GM23338 (cell line): ENCODE measurements at regions not wholly inside any gene's neighbourhood (a gene's known extent, or its start where the extent isn't known, plus 50 kb on each side); places are given as distances from the start of the nearest gene placed in this dataset.

Source experiments
- ATAC-seq: fragments of 200-7000 bp; cut with Tn5 transposase; 3 replicates; pipeline ENCODE4 v1.9.1; 2020
- DNase-seq: peaks from one replicate; pipeline ENCODE4 v3.0.0-alpha.2; 2015; ENCODE audit warnings: low spot score
- H2AFZ ChIP-seq: fragments of 200-600 bp; sonication (generic); 2 replicates; pipeline ENCODE4 v1.8.0; 2016; ENCODE audit warnings: antibody characterized with exemption, mild to moderate bottlenecking, moderate library complexity
- H3F3A ChIP-seq: fragments of 200-600 bp; sonication (generic); replicated peaks from 2 replicates; pipeline ENCODE4 v1.8.0; 2017; ENCODE audit warnings: antibody characterized with exemption, mixed run types, low read depth
- H3K27ac ChIP-seq: fragments of 200-600 bp; sonication (generic); 2 replicates; pipeline ENCODE4 v1.6.1; 2016; ENCODE audit warnings: low read depth
- H3K27me3 ChIP-seq: fragments of 200-600 bp; sonication (generic); 2 replicates; pipeline ENCODE4 v1.8.0; 2016; ENCODE audit warnings: mild to moderate bottlenecking, mixed run types, moderate library complexity; ENCODE audit not compliant: insufficient read depth
- H3K36me3 ChIP-seq: fragments of 200-600 bp; sonication (generic); 2 replicates; pipeline ENCODE4 v1.8.0; 2016; ENCODE audit warnings: mild to moderate bottlenecking; ENCODE audit not compliant: insufficient read depth
- H3K4me1 ChIP-seq: fragments of 200-600 bp; sonication (generic); 2 replicates; pipeline ENCODE4 v1.8.0; 2016; ENCODE audit warnings: mild to moderate bottlenecking, moderate library complexity; ENCODE audit not compliant: insufficient read depth
- H3K4me2 ChIP-seq: fragments of 200-600 bp; sonication (generic); 2 replicates; pipeline ENCODE4 v1.7.1; 2017; ENCODE audit warnings: mixed run types
- H3K4me3 ChIP-seq: fragments of 200-600 bp; sonication (generic); 2 replicates; pipeline ENCODE4 v1.6.1; 2016; ENCODE audit warnings: mixed run types
- H3K79me2 ChIP-seq: fragments of 200-600 bp; sonication (generic); replicated peaks from 2 replicates; pipeline ENCODE4 v1.8.0; 2017; ENCODE audit warnings: mild to moderate bottlenecking; ENCODE audit not compliant: insufficient read depth
- H3K9me2 ChIP-seq: fragments of 200-600 bp; sonication (generic); 2 replicates; pipeline ENCODE4 v1.8.0; 2017; ENCODE audit not compliant: insufficient read depth
- H4K20me1 ChIP-seq: fragments of 200-600 bp; sonication (generic); replicated peaks from 2 replicates; pipeline ENCODE4 v1.8.0; 2017; ENCODE audit warnings: mild to moderate bottlenecking; ENCODE audit not compliant: insufficient read depth
- H3K27ac Mint-ChIP-seq: 2 replicates; pipeline ENCODE4 v1.8.0; 2020; ENCODE audit warnings: inconsistent platforms, mild to moderate bottlenecking, moderate library complexity, mixed read lengths
- H3K27me3 Mint-ChIP-seq: 3 replicates; pipeline ENCODE4 v1.8.0; 2022; ENCODE audit warnings: low read depth, mild to moderate bottlenecking, moderate library complexity, mixed read lengths, inconsistent platforms; ENCODE audit not compliant: insufficient read depth, poor library complexity
- H3K36me3 Mint-ChIP-seq: 3 replicates; pipeline ENCODE4 v1.8.0; 2021; ENCODE audit warnings: low read depth, mild to moderate bottlenecking, inconsistent platforms, moderate library complexity, mixed read lengths
- H3K4me1 Mint-ChIP-seq: 3 replicates; pipeline ENCODE4 v1.8.0; 2020; ENCODE audit warnings: mild to moderate bottlenecking, inconsistent platforms, mixed read lengths
- H3K4me3 Mint-ChIP-seq: 3 replicates; pipeline ENCODE4 v1.8.0; 2021; ENCODE audit warnings: moderate library complexity, mild to moderate bottlenecking, inconsistent platforms, mixed read lengths
- H3K9me3 Mint-ChIP-seq: 3 replicates; pipeline ENCODE4 v1.8.0; 2020; ENCODE audit warnings: moderate library complexity, mild to moderate bottlenecking, inconsistent platforms, mixed read lengths
- CREB1 ChIP-seq: fragments of 250-450 bp; sonication (Bioruptor Pico); IDR thresholded peaks from 2 replicates; pipeline ENCODE4 v1.5.0; 2020; ENCODE audit warnings: low read depth, mild to moderate bottlenecking, moderate library complexity
- CTCF ChIP-seq, 2 experiments: fragments of 200-600 bp in 1 of 2; sonication (generic) in 1 of 2; conservative IDR thresholded peaks; 2 replicates each; pipeline versions ENCODE4 v1.5.1 to v1.6.1; 2016 to 2017; ENCODE audit warnings: antibody characterized with exemption in 2 of 2, low read depth in 2 of 2, mild to moderate bottlenecking in 2 of 2, moderate library complexity in 1 of 2
- ETS1 ChIP-seq: IDR thresholded peaks from 2 replicates; pipeline ENCODE4 v1.6.1; 2016; ENCODE audit warnings: antibody characterized with exemption
- EZH2 ChIP-seq: fragments of 200-600 bp; sonication (generic); IDR thresholded peaks from one replicate; pipeline ENCODE4 v1.8.0; 2017; ENCODE audit warnings: antibody characterized with exemption, mild to moderate bottlenecking, low read depth; ENCODE audit not compliant: unreplicated experiment
- EZH2phosphoT487 ChIP-seq: fragments of 200-600 bp; sonication (generic); IDR thresholded peaks from one replicate; pipeline ENCODE4 v1.8.1; 2018; ENCODE audit warnings: antibody characterized with exemption; ENCODE audit not compliant: unreplicated experiment
- JUNB ChIP-seq: IDR thresholded peaks from one replicate; pipeline ENCODE4 v1.6.1; 2016; ENCODE audit warnings: antibody characterized with exemption; ENCODE audit not compliant: unreplicated experiment
- NANOG ChIP-seq: IDR thresholded peaks from 2 replicates; pipeline ENCODE4 v1.6.1; 2016; ENCODE audit warnings: antibody characterized with exemption, borderline replicate concordance
- POLR2AphosphoS5 ChIP-seq: IDR thresholded peaks from 2 replicates; pipeline ENCODE4 v1.6.1; 2016; ENCODE audit warnings: antibody characterized with exemption, low read depth
- REST ChIP-seq: IDR thresholded peaks from one replicate; pipeline ENCODE4 v1.6.1; 2018; ENCODE audit warnings: antibody characterized with exemption; ENCODE audit not compliant: unreplicated experiment
- STAT1 ChIP-seq: IDR thresholded peaks from one replicate; pipeline ENCODE4 v1.6.1; 2016; ENCODE audit warnings: antibody characterized with exemption; ENCODE audit not compliant: unreplicated experiment
- ZNF114 ChIP-seq: fragments of 250-450 bp; sonication (Bioruptor Pico); IDR thresholded peaks from 2 replicates; pipeline ENCODE4 v1.5.0; 2020; ENCODE audit warnings: mild to moderate bottlenecking, moderate library complexity
- ZNF331 ChIP-seq: fragments of 250-450 bp; sonication (Bioruptor Pico); IDR thresholded peaks from 2 replicates; pipeline ENCODE4 v1.5.0; 2020; ENCODE audit warnings: low read depth, mild to moderate bottlenecking, moderate library complexity
- ZNF462 ChIP-seq: fragments of 250-450 bp; sonication (Bioruptor Pico); IDR thresholded peaks from 2 replicates; pipeline ENCODE4 v1.5.0; 2020; ENCODE audit warnings: mild to moderate bottlenecking, moderate library complexity

- no peak overlapping the region for H3K4me3 Mint-ChIP-seq
- Histone ChIP-seq H3K36me3 (no peaks in the 10 kb centered on the region), H3K9me2 (no peaks in the 10 kb centered on the region), H3K79me2 (no peaks in the 10 kb centered on the region), H3K4me3 (no peak overlapping the region), H3K27me3 (no peaks in the 10 kb centered on the region), H3K27ac (no peak overlapping the region), H4K20me1 (no peaks in the 10 kb centered on the region), H2AFZ (no peak overlapping the region), H3K4me2 (no peak overlapping the region), H3F3A (no peaks in the 10 kb centered on the region), H3K4me1 (peaks cover 5% of the 10 kb centered on the region; the same call in 1 of the 2 replicates)
- no peaks in the 10 kb centered on the region for H3K27me3 Mint-ChIP-seq
- no peaks in the 10 kb centered on the region for H3K9me3 Mint-ChIP-seq
- TF ChIP-seq EZH2phosphoT487: no peak
- TF ChIP-seq NANOG: no peak
- no peak for TF ChIP-seq ZNF331 (CRISPR knock-in tag)
- no peak for TF ChIP-seq ETS1
- no peak for TF ChIP-seq STAT1
- TF ChIP-seq REST: no peak
- no peak for TF ChIP-seq JUNB
- TF ChIP-seq ZNF114 (CRISPR knock-in tag): no peak
- TF ChIP-seq POLR2AphosphoS5: no peak
- TF ChIP-seq CREB1 (CRISPR knock-in tag): no peak
- no peak for TF ChIP-seq CTCF (conservative IDR thresholded peaks at IDR 0.05; ENCODE audit: low read depth in 2 of 2)
- no peak for TF ChIP-seq ZNF462 (CRISPR knock-in tag)
- no peak for TF ChIP-seq EZH2
- peaks cover 6% of the 10 kb centered on the region; the same call in 1 of the 3 replicates for H3K4me1 Mint-ChIP-seq
- no peak overlapping the region for H3K27ac Mint-ChIP-seq
- ATAC-seq (no peak), DNase-seq (no peak)
- H3K36me3 Mint-ChIP-seq: no peaks in the 10 kb centered on the region
Observed at GRCh38 chr7:17633067-17633466, 307.2 kb downstream of the SNX13 start.
